ENCODE measurements at regions not wholly inside any gene's neighbourhood (a gene's known extent, or its start where the extent isn't known, plus 50 kb on each side); places are given as distances from the start of the nearest gene placed in this dataset.

DNA sequence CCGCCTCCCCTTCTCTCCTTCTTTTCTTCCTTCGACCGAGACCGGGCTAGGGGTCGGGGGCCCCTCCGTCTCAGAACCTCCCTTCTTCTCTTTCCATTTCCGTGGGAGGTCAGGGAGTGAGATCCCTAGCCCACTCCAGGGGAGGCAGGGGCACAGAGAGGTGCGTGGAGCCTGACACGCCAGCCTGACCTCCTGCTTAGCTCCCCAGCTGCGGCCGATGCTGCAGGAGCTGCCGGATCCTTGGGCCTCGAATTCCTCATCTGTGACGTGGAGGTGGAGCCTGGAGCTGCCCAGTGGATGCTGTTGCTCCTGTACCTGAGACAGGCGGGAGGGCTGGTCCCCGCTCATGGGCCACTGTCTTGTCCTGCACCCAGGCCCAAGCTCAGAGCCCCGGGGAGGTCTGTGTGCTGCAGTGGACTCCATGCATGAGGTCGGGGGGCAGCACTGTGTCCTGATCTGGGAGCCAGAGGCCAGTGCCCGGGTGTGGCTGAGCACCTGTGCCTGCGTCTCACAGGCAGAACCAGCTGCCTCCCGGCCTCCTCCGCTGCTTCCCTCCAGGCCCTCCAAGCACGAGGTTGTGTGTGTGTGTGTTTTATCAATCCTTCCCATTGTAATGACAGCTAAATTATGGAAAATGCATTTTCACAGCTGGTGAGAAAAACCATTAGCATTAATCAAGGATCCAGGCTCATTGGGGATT, 55.3 kb upstream of the TTC34 start:
- H3K27me3 ChIP-seq (ENCODE audit: low read depth), result peaks cover 19% of the 10 kb centered on the region
- no peak overlapping the region for H3K4me3 ChIP-seq
- DNase-seq, result peak; percentile 41

DNA sequence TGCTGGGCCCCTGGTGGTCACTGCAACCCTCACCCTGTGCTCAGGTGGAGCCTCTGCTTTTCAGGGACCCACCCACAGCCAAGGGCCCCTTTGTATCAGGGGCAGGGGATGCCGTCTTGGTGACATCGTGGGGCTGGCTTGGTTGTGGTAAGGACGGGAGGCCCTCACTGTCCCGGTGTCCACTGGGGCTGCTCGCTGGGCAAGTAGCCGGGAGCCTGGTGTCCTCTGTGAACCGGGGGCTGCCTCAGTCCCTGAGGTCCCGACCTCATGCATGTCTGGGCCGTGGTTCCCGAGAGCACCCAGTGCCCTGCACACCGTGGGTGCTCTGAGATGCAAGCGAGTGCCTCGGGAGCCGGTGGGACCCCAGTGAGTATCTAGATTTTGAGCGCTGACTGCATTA, 56.0 kb upstream of the TTC34 start:
- intact Hi-C loops (cut with DNase I), result no loop called here
- Histone ChIP-seq H3K36me3 (no peaks in the 10 kb centered on the region), H3K4me1 (no peaks in the 10 kb centered on the region), H3K9me3 (no peaks in the 10 kb centered on the region), H3K27me3 (ENCODE audit: low read depth) (peaks cover 26% of the 10 kb centered on the region), H3K27ac (no peak overlapping the region), H3K4me3 (no peak overlapping the region)
- peak; percentile 39 for DNase-seq
- ATAC-seq, result no peak
- TF ChIP-seq, protein P1, sequence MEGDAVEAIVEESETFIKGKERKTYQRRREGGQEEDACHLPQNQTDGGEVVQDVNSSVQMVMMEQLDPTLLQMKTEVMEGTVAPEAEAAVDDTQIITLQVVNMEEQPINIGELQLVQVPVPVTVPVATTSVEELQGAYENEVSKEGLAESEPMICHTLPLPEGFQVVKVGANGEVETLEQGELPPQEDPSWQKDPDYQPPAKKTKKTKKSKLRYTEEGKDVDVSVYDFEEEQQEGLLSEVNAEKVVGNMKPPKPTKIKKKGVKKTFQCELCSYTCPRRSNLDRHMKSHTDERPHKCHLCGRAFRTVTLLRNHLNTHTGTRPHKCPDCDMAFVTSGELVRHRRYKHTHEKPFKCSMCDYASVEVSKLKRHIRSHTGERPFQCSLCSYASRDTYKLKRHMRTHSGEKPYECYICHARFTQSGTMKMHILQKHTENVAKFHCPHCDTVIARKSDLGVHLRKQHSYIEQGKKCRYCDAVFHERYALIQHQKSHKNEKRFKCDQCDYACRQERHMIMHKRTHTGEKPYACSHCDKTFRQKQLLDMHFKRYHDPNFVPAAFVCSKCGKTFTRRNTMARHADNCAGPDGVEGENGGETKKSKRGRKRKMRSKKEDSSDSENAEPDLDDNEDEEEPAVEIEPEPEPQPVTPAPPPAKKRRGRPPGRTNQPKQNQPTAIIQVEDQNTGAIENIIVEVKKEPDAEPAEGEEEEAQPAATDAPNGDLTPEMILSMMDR (IDR thresholded peaks at IDR 0.05), result no peak

More for the DNA sequence above, 55.3 kb upstream of the TTC34 start:
- H3K4me1 ChIP-seq, result no peaks in the 10 kb centered on the region
- no peaks in the 10 kb centered on the region for H3K36me3 ChIP-seq
- H3K9me3 ChIP-seq, result no peaks in the 10 kb centered on the region
- TF ChIP-seq, protein P1 (IDR thresholded peaks at IDR 0.05), result no peak
- ATAC-seq, result no peak
- H3K27ac ChIP-seq, result no peak overlapping the region
- intact Hi-C loops (cut with DNase I), result no loop called here

DNA sequence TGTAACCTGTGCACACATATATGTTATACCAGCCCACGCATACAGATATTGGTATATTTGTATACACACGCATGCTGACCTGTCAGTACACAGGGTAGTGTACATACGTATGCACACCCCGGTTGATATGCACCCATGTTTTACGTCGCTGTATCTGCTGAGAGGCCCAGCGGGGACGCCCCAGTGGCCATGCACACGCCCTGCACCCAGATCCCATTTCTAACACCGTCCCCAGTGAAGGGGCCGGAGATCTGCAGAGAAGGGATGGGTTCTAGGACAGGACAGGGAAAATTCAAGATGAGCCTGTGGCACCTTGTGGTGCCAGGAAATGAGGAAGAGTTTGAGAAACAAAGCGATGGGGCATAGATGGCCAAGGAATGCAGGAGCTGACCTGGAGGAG, 57.2 kb upstream of the TTC34 start:
- Histone ChIP-seq H3K36me3 (no peaks in the 10 kb centered on the region), H3K27me3 (ENCODE audit: low read depth) (peaks cover 34% of the 10 kb centered on the region), H3K4me3 (no peak overlapping the region), H3K27ac (no peak overlapping the region), H3K4me1 (no peaks in the 10 kb centered on the region), H3K9me3 (no peaks in the 10 kb centered on the region)
- TF ChIP-seq, protein P1 (IDR thresholded peaks at IDR 0.05), result no peak
- no peak for ATAC-seq
- intact Hi-C loops (cut with DNase I), result no loop called here
- no peak for DNase-seq

DNA sequence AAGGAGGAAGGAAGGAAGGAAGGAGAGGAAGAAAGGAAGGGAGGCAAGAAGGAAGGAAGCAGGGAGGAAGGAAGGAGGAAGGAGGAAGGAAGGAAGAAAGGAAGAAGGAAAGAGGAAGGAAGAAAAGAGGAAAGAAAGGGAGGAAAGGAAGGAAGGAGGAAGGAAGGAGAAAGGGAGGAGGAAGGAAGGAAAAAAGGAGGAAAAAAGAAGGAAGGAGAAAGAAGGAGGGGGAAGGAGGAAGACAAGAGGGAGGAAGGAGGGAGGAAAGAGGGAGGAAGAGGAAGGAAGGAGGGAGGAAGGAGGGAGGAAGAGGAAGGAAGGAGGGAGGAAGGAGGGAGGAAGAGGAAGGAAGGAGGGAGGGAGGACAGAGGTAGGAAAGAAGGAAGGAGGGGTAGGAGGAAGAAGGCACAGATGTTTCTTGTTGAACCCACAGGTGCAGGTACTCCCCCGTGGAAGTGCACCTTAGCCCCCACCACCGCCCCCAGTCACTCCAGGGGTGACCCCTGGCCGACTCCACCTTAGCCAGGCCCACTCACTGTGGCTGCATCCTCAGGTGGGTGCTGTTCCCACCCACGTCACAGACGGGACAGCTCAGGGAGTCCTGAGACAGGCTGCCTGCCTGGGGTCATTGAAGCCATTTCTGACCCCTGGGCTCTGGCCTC, 57.9 kb upstream of the TTC34 start:
- intact Hi-C loops (cut with DNase I), result no loop called here
- peak; percentile 26 for DNase-seq
- TF ChIP-seq, protein P1 (IDR thresholded peaks at IDR 0.05), result no peak

DNA sequence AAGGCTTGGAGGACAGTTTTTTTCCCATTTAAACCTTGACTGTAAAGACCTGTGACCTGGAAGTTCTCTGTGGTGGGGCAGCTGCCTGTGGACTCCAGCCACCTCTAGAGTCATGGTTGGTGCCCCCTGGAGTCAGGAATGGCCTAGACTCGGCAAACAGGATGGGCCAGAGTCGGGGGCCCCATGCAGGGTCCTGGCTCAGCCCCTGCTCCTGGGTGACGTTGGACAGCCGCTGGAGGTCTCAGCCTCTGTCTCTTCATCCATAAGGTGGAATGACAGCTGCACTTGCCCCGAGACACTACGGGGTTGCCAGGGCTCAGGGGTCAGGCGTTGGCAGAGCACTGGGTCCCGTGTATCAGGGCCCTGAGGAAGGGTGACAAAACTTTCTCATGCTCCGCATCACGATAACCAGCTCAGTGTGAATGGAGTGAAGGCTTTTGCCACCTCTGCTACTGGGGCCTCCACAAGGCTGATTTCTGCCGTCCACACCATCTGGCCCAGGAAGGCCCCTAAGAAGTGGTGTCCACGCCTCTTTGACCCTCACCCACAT, 58.5 kb upstream of the TTC34 start:
- Histone ChIP-seq H3K36me3 (no peaks in the 10 kb centered on the region), H3K4me3 (no peak overlapping the region), H3K27me3 (ENCODE audit: low read depth) (peaks cover 43% of the 10 kb centered on the region), H3K27ac (no peak overlapping the region), H3K4me1 (no peaks in the 10 kb centered on the region), H3K9me3 (no peaks in the 10 kb centered on the region)
- DNase-seq, result peak; percentile 20
- TF ChIP-seq, protein P1 (IDR thresholded peaks at IDR 0.05), result no peak
- ATAC-seq, result no peak
- intact Hi-C loops (cut with DNase I), result no loop called here

More for the DNA sequence above, 57.9 kb upstream of the TTC34 start:
- Histone ChIP-seq H3K27ac (no peak overlapping the region), H3K27me3 (ENCODE audit: low read depth) (peaks cover 41% of the 10 kb centered on the region), H3K36me3 (no peaks in the 10 kb centered on the region), H3K4me1 (no peaks in the 10 kb centered on the region), H3K9me3 (no peaks in the 10 kb centered on the region), H3K4me3 (no peak overlapping the region)
- no peak for ATAC-seq
